CD4-positive, alpha-beta T cell treated with Interleukin-6 for 4 hours (primary cell): ENCODE measurements at regions not wholly inside any gene's neighbourhood (a gene's known extent, or its start where the extent isn't known, plus 50 kb on each side); places are given as distances from the start of the nearest gene placed in this dataset.

Source experiments
- DNase-seq: peaks from one replicate; pipeline ENCODE4 v3.0.0-alpha.2; 2020; ENCODE audit warnings: mixed read lengths

DNA sequence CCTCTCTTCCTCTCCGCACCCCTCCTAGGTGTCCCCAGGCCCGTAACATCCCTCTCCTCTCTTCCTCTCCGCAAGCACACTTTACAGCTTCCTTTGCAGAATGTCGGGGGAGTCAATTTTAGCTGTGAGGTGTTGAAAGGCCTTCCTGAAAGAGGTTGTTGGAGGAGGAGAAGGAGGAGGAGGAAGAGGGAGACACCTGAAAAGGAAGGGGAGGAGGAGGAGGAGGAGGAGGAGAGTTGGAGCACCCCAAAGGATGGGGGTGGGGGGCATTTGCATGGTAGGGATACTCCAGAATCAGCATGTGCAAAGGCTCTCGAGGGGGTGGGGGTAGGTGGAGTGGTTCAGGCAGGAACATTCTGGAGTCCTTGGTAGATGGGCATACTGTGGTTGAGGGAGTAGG is 1045.1 kb downstream of the TBC1D22A start:
- no peak for DNase-seq

- DNase-seq: no peak
These were observed 1044.4 kb downstream of the TBC1D22A start for GRCh38 chr22:47806894-47807293.

DNA sequence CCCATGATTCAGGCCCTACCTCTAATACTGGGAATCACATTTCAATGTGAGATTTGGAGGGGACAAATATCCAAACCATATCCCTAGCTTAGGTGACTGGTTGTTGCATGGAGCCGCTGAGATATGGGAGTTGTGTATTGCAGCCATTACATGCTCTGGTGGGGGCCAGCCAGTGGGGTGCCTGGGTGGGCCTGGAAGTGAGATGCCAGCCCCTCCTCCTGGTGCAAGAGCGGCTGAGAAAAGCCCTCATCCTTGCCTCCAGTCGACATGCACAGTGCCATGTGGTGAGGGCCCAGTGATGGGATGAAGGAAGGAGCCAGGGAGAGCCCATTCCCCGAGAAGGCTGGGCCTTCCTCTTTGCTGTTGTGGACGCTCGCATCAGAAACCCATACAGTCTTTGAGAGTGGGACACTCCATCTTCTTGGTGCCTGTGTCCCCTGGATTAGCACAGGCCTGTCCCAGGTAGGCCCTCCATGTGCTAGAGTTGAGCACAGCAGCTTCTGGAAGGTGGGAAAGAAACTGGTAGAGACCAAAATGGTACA is 1043.0 kb downstream of the TBC1D22A start:
- no peak for DNase-seq

- DNase-seq: no peak
These were observed 1041.8 kb downstream of the TBC1D22A start for GRCh38 chr22:47804281-47804680.

DNA sequence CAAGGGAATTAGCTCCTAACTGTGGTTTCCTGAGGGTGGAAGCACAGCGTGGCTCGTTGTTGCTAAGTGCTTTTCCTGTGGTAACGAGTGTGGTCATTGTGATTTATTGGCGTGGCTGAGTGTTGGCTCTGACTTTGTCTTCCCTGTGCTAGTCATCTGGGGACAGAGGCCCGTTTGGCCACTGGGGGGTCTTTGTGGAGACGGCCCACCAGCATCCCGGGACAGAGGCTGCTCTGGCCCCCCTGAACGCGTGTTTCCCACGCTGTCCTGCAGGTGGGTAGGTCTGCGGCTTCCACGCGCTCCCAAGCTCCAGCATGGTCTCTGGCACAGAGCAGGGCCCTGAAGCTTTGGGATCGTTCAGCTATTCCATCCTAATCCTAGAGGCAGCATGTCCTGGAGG is 1040.0 kb downstream of the TBC1D22A start:
- no peak for DNase-seq

DNA sequence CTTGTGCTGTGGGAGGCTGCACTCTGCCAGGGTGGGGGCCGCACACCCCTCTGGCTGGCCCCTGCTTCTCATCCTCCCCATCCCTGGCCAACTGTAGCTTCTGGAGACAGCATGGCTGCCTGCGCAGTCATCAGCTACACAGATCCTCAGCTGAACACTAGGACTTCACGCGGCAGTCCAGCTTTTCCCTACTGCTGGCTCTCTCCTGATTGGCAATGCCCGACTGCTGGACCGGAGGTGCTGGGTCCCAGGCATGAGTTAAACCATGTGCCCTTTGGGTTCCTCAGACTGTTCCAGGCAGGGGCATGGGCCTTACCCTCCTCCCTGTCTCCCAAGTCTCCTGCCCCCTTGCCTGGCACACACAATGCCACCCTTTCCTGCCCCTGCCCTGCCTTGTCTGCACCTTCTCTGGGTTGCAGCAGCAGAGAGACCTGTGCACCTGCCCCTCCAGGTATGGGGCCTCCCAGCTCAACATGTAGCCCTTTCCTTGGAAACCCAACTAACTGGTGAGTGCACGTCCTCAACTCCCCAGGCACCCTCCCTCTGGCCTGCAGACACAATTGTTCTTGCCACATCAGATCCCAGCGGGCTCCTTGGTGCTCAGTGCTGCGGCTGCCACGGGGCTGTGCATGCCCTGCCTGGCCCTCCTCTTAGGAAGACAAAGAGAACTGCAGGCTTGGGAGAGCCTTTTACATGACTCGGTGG is 1039.2 kb downstream of the TBC1D22A start:
- no peak for DNase-seq

DNA sequence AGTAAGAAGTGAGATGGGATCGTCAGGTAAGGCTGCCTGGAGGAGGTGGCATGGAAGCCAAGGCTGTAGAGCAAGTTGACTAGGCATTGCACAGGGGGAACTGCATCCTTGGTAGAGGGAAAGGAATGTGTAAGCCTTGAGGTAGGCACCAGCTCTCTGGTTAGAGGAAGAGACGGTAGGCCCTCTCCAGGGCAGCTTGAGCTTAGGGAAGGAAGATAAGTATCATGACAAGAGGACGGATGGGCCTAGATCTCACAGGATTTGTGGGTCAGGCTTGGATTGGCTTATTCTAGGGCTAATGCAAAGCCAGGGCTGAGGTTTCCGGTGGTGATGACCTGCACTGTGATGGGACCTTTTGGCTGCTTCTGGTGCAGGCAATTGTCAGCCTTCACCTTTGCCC is 1035.8 kb downstream of the TBC1D22A start:
- DNase-seq: no peak

DNA sequence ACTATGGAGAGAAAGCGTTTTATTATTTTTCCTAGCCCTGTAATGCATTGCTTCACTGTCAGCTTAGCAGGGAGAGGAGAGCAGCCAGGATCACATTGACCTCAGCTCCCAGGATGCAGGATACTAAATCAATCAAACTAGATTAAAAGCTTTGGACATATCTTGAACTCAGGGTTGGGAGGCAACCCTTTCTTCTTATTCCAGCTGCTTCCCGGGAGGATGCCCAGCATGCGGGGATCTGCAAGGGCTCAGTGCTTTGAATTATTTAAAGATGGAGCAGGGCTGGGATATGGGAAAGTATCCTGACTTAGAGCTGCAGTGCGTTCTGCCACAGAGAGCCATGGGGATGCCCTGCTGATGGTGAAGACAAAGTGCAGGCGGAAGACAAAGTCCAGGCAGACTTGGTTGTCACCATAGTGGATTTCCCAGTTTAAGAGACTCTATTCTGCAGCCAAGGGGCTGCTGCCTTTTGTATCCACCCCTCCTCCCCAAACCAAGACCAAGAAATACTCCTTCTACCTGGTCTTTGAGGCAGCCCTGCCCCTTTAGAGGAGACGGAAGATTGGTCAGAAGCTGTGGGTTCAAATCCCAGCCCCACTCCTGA is 1035.0 kb downstream of the TBC1D22A start:
- no peak for DNase-seq

GRCh38 chr22:47796128-47796908 is 1033.9 kb downstream of the TBC1D22A start:
- DNase-seq: no peak

- DNase-seq: no peak
These were observed 1033.2 kb downstream of the TBC1D22A start for GRCh38 chr22:47795477-47796127.

- no peak for DNase-seq
These were observed 1032.4 kb downstream of the TBC1D22A start for GRCh38 chr22:47794851-47795250.

GRCh38 chr22:47793304-47794101 is 1031.1 kb downstream of the TBC1D22A start:
- DNase-seq: no peak

DNA sequence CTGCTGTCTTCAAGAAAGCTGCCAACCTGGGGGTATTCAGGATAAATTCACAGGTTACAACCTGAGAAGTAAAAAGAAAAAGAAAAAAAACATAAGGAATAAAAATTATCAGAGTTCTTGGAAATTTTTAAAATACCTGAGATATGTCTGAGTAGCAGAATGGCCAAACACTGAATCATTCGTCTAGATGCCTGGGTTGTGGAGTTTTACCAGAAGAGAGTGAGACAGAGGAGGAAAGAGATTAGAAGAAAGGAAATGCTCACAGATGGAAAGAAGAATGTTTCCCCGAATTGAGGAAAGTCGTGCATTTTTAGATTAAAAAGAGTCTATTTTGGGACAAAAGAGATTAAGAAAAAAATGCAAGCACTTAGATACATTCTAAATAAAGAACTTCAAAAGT is 1026.7 kb downstream of the TBC1D22A start:
- DNase-seq: no peak

GRCh38 chr22:47788461-47788860 is 1026.0 kb downstream of the TBC1D22A start:
- no peak for DNase-seq

GRCh38 chr22:47787501-47788227 is 1025.2 kb downstream of the TBC1D22A start:
- DNase-seq: no peak

DNA sequence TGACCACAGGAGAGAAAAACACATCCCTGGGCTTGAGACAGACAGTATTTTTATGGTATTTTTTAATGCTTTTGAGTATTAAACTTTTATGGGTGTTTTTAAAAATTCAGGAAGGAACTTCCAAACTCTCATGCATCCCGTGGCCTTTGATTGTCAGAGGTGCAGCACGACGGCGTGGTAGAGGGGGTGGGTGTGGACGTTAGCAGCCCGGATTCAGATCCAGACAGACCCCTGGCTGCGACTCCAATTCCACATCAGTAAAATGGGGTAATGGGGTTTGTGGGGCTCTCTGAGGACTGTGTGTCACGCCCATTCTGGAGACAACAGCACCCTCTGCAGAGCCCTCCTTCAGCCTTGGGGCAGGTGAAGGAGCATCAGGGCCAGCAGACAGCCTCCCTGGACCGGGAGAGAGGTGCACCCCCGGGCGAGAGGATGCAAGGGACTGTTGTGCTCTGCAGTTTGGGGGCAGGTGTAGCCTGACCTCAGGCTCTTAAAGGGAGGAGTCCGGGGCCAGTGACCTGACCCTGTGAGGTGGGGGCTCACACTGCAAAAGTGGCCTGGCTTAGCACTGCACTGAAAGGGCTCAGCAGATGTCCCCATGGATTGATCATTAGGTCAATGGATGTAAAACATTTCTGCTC is 1024.3 kb downstream of the TBC1D22A start:
- no peak for DNase-seq

GRCh38 chr22:47784991-47785390 is 1022.5 kb downstream of the TBC1D22A start:
- no peak for DNase-seq

DNA sequence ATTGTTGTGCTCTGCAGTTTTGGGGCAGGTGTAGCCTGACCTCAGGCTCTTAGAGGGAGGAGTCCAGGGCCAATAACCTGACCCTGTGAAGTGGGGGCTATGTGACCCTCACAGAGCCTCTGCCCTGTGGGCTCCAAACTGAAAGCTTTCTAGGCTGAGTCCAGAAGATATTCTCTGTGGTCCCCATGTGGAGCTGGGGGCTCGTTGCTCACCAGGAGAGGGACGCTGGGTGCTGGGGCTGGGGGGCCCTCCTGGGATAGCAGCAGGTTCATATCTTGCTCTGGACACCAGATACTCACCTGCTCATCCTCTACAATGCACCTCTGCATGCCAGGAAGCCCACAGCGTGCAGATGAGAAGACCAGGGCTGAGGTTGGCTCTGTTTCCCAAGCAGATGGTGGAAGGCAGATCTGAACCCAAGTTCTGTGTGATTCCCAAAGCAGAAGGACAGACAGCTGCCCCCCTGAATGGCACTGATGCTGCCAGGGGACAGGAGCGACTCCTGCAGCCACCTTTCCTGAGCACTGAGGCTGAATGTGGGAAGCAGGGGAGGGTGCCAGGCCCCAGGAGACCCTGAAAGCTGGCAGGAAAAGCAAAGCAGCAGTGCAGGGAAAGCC is 1022.0 kb downstream of the TBC1D22A start:
- no peak for DNase-seq

GRCh38 chr22:47783433-47784366 is 1021.2 kb downstream of the TBC1D22A start:
- no peak for DNase-seq
